Activated CD8-positive, alpha-beta memory T cell treated with anti-CD3 and anti-CD28 coated beads, Interleukin-2, amount 50 U/mL, for 4 hours (primary cell): ENCODE measurements at regions not wholly inside any gene's neighbourhood (a gene's known extent, or its start where the extent isn't known, plus 50 kb on each side); places are given as distances from the start of the nearest gene placed in this dataset.
"Not testable (repeated sequence)": the region's sequence is repeated elsewhere in the genome, so short reads cannot be mapped to it uniquely, and the experiment has no call there.

ENCODE experiments used
- DNase-seq: peaks from one replicate; pipeline ENCODE4 v3.0.0-alpha.2; 2020

DNA sequence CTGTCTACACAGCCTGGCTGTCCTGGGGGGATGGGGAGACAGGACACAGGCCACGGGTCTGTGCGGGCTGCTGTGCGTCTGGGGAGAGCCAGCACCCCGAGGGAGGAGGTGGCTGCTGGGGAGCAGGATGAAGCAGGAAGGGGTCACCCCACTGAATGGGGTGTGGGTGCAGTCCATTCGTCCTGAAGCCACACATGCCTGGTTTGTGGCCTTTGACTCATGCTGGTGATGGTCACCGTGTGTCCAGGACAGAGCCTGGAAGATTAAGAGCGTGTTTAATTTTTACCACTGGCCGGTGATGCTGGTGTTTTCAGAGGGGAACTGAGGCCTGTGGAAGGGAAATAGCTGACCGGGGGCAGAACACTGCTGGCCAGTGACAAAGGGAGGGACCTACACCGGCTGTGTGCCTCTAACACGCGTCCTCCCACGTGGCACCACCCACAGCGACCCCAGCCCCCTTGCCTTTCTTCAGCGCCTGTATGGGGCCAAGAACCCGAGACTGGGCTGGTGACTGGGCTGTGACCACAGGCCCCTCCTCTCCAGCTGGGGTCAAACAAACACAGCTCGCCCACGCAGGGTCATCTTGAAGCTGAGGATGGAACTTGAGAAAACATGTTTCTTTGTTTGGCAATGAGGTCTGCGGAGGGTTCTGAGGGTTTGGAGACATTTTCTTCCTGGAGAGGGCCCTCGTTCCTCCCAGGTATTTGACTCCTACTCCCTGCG is 99.5 kb upstream of the LRPAP1 start:
- not testable (repeated sequence) for DNase-seq

- DNase-seq: peak; percentile 13
Observed at GRCh38 chr4:3630598-3631543, 98.6 kb upstream of the LRPAP1 start.

GRCh38 chr4:3630136-3630597 is 97.9 kb upstream of the LRPAP1 start:
- no peak for DNase-seq

DNA sequence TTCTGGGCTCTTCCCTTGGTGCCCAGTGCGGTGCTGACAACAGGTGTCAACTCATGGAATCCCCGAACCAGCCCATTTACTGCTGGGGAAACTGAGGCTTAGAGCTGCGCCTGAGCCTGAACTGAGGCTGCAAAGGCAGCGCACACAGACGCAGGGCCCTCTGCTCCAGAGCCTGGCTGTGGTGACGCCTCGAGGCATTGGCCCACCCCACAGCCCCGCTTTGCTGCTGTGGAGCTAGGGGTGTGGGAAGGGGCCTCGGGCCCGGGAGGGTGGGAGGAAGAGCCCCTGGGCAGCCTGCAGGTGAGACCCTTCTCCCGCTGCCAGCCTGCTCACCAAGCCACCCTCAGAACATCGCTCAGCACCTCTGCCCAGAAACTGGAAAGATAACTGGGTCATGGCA is 97.4 kb upstream of the LRPAP1 start:
- DNase-seq: peak; percentile 7

DNA sequence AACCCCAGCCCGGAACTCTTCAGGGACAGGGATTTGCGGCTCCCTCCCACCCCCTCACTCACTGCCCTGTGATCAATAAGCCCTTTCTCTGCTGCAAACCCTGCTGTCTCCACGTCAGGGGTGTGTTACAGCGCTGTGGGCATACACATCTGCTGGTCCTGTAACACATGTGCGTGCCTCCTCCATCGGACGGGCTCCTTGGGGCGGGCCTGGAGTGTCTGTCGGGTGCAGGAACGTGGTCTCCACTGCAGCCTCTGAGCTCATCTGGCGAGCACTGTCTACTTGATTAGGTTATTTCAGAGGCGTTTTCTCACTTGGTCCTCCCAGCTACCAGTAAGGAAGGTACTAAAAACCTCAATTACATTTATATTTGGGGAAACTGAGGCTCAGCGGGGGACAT is 97.0 kb upstream of the LRPAP1 start:
- DNase-seq: not testable (repeated sequence)

GRCh38 chr4:3628868-3629175 is 96.6 kb upstream of the LRPAP1 start:
- no peak for DNase-seq

DNA sequence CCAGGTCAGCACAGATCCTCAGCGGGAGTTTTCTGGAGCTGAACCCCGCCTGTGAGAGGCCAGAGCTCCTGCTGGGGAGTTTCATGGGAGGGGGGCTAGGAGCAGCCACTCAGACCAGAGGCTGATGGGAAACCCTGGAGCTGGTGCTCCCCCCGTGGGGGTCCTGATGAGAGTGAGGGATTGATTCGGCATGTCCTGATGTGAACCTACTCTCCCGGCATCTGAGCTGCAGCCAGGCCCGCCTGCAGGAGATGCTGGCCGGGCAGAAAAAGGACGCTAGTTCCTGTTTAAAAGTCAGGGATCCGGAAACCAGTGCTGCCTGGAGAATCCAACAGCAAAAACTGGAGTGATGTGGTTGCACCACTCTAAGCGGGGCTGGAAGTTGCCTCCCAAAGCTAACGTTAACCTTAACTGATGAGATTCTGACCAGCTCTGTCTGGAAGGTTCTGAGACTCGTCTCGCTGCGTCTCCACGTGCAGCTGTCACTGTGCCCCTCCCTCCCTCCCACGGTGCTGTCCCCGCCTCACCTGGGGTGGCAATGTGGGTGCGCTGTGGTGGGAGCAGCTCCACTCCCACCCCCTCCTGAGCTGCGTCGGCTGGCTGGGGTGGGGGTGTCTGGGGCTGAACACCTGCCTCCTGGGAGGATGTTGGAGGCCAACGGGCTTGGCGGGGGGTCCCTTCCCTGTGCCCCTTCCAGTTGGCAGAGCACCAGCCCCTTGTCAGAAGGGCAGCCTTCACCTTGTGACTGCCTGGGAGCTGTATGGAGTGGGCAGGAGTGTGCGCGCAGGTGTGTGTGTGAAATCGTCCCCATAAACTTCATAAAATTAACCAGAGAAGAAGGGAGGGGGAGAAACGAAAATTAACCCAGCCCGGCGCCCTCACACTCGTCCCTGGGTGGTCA is 96.0 kb upstream of the LRPAP1 start:
- not testable (repeated sequence) for DNase-seq

- not testable (repeated sequence) for DNase-seq
Observed at GRCh38 chr4:3627456-3627855, 95.2 kb upstream of the LRPAP1 start.

DNA sequence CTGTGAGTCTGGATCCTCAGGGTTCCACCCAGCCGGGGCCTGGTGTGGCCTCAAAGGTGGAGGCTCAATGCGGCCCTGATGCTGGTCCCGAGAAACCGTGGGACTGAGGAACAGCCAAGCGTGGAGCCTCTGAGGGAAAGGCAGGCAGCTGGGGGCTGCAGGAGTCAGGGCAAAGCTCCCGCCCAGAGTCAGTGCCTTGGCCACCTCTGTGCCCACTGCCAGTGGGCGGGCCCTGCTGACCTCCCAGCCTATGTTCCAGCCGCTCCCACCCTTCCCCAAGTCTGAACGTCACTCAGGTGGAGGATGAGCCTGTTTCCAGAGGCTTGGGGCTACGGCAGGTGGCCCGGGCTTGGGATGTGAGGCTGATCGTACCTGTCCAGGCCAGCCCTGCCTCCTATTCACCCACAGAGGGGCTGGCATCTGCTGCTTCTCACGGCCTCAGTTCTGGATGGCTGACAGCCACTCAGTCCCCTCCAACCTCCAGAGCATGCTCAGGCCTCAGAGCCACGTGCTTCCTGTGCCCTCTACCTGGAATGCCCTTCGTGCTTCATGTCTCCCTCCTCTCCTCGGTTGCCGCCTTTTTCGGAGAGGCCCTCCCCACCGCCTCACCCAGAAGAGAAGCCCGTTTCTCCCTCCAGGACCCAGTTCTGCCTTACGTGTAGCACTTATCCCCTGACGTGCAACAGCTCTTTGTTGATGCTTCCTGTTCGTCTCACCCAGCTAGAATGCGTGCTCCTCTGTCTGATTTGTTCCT is 94.1 kb upstream of the LRPAP1 start:
- DNase-seq: peak; percentile 11

DNA sequence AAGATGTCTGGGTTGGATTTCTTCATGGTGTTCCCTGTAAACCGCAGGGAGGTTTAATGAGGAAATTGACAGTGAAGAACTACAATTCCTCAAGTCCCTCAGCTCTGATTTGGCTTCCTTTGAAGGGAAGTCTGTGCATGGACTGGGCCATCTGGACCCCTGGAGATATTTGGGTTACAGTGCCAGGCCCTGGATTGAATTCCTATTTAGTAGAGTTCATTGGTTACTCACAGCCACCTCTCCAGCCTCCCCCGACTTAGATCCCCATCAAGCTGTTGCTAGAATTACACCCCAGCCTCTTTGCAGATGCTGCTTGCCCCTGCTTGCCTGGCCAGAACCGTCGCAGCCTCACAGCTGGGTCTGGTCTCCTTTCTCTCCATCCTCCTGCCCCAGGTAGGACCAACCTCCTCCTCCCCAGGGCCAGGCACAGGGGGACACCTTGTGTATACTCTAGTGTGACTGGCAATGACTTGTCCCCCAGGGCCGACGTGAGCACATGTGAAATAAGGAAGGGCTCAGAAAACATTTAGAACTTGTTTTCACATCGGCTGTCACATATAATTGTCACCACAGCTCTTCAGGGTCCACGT is 93.2 kb upstream of the LRPAP1 start:
- DNase-seq: not testable (repeated sequence)

DNA sequence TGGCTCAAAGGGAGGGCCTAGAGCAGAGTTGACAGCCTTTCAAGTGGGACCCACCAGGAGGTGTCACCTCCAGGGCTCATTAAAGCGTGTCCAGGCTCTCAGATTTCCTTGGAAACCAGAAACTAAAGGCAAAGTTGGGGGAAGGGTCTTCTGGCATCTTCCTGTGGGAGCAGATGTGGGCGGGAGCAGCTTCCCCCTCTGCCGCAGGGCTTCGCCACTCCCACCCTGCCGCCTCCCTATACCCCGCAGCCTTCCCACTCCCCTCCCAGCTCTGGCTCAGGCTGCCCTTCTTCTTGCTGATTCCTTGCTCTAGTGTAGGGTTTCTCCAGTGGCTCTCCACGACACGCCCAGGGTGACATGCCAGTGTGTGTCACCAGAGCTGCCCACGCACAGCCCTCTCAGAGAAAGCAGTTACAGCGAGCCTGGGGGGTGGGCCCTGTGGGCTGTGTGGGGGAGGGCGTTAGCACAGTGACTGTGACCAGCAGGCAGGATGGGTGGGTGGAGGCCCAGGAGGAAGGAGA is 91.6 kb upstream of the LRPAP1 start:
- peak; percentile 7 for DNase-seq

DNA sequence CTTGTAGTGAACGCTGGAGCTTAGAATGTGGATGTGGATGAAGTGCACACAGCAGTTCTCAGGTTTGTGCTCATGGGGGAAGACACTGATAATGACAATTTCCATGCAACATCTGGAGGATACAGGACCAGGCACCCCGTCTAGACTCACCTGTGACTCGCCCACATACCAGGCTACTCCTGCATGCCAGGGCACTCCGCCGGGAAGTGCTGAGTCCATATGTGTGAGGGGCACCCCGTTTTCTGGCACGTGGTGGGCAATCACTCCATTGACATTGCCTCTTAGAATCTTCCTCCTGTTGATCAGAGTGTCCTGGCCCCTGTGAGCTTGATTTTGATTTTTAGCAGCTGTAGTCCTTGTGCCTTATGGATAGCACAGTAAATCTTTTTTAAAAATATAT is 90.9 kb upstream of the LRPAP1 start:
- no peak for DNase-seq

DNA sequence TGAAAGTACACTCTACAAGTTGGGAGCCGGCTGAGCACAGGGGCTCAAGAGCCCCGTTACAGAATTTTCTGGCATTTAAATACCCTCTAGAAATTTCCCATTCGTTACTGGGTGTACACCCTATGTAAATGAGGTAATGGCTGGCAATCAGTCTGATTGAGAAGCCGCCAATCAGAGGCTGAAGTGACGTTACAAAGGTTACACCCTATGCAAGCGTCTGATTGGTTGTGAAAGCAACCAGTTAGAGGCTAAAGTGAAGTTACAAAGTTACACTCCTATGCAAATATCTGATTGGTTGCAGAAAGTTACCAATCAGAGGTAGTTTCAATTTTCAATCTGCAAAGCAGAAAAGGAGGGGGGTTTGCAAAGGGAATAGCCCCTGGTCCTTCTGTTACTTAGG is 88.1 kb upstream of the LRPAP1 start:
- not testable (repeated sequence) for DNase-seq

- not testable (repeated sequence) for DNase-seq
Observed at GRCh38 chr4:3619698-3620097, 87.5 kb upstream of the LRPAP1 start.

- DNase-seq: not testable (repeated sequence)
Observed at GRCh38 chr4:3618341-3618740, 86.1 kb upstream of the LRPAP1 start.

DNA sequence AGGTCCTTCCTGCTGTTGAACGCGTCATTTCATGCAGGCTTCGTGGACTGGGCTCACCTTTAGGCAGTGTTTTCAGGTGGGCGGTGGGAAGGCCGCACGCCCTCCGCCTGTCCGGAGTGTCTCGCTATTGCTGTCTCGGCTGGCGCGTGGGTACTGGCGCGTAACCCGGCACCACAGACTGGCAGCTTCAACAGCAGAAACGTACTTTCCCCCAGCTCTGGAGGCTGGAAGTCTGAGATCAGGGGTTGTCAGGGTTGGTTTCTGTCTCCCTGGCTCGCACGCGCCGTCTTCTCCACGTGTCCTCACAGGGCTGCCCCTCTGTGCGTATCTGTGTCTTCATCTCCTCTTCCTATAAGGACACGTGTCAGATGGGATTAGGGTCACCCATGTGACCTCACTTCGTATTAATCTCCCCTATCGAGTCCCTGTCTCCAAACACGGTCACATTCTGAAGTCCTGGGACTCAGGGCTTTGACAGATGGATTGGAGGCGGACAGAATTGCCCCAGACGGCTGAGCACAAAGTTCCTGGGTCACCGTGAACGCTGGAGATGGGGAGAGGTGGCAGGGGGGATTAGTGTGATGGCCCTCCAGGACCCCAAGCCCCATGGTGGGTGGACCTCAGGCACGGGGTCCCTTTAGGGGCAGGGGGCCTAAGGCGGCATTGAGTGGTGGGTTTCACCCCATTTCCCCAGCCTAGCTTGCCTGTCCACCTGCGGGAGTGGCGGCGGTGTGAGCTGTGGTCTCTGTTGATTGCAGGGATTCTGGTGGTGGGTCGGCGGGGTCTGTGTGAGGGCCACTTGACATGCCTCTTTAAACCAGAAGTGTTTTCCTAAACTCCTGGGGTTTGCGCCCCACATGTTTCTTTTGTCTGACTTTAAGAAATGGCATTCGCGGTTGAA is 83.4 kb upstream of the LRPAP1 start:
- no peak for DNase-seq

DNA sequence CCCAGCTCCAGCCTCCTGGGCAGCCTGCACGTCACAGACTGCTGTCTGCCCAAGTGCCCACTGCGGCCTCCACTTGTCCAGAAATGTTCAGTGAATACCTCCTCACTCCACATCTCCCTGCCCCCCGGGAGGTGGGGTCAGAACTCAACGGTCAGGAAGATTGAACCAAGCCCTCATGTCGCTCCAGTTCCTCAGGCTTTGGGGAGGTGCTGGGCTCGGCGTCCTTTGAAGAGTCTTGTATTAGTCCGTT is 82.4 kb upstream of the LRPAP1 start:
- DNase-seq: no peak

- no peak for DNase-seq
Observed at GRCh38 chr4:3613967-3614730, 81.9 kb upstream of the LRPAP1 start.

GRCh38 chr4:3612934-3613333 is 80.7 kb upstream of the LRPAP1 start:
- no peak for DNase-seq

GRCh38 chr4:3612281-3612680 is 80.1 kb upstream of the LRPAP1 start:
- no peak for DNase-seq
